Endodermal cell (in vitro differentiated cells): ENCODE measurements at regions not wholly inside any gene's neighbourhood (a gene's known extent, or its start where the extent isn't known, plus 50 kb on each side); places are given as distances from the start of the nearest gene placed in this dataset.
"Not testable (repeated sequence)": the region's sequence is repeated elsewhere in the genome, so short reads cannot be mapped to it uniquely, and the experiment has no call there.

Experiments
- DNase-seq: peaks from one replicate; pipeline ENCODE4 v3.0.0-alpha.2; 2017
- H3K27ac ChIP-seq: 2 replicates; pipeline ENCODE4 v1.5.1; 2013; ENCODE audit warnings: mild to moderate bottlenecking, low read depth, low read length, moderate library complexity
- H3K27me3 ChIP-seq: 2 replicates; pipeline ENCODE4 v1.6.1; 2013; ENCODE audit warnings: mild to moderate bottlenecking, low read length, moderate library complexity; ENCODE audit not compliant: insufficient read depth, control insufficient read depth, poor library complexity, severe bottlenecking
- H3K36me3 ChIP-seq: 2 replicates; pipeline ENCODE4 v1.7.0; 2013; ENCODE audit warnings: mild to moderate bottlenecking, low read length, moderate library complexity; ENCODE audit not compliant: control insufficient read depth, insufficient read depth
- H3K4me1 ChIP-seq: one replicate; pipeline ENCODE4 v1.7.0; 2013; ENCODE audit warnings: low read length; ENCODE audit not compliant: control insufficient read depth, insufficient read depth
- H3K4me3 ChIP-seq: 2 replicates; pipeline ENCODE4 v1.5.1; 2013; ENCODE audit warnings: mild to moderate bottlenecking, low read length, moderate library complexity
- H3K9ac ChIP-seq: 2 replicates; pipeline ENCODE4 v1.6.1; 2013; ENCODE audit warnings: mild to moderate bottlenecking, low read length, moderate library complexity; ENCODE audit not compliant: poor library complexity, severe bottlenecking; ENCODE audit errors: extremely low read depth
- H3K9me3 ChIP-seq: 2 replicates; pipeline ENCODE4 v1.6.1; 2013; ENCODE audit warnings: mild to moderate bottlenecking, low read length, moderate library complexity; ENCODE audit not compliant: control insufficient read depth
- H3K27ac Mint-ChIP-seq: 2 replicates; pipeline ENCODE4 v1.8.0; 2020; ENCODE audit warnings: mixed read lengths
- H3K27me3 Mint-ChIP-seq: 2 replicates; pipeline ENCODE4 v1.8.0; 2021; ENCODE audit warnings: mild to moderate bottlenecking, mixed read lengths; ENCODE audit not compliant: insufficient read depth
- H3K36me3 Mint-ChIP-seq: 2 replicates; pipeline ENCODE4 v1.8.0; 2020; ENCODE audit warnings: low read depth, mixed read lengths
- H3K4me1 Mint-ChIP-seq: 2 replicates; pipeline ENCODE4 v1.8.0; 2020; ENCODE audit warnings: mixed read lengths
- H3K4me3 Mint-ChIP-seq: 2 replicates; pipeline ENCODE4 v1.8.0; 2020; ENCODE audit warnings: mild to moderate bottlenecking, moderate library complexity, mixed read lengths
- H3K9me3 Mint-ChIP-seq: 2 replicates; pipeline ENCODE4 v1.8.0; 2020; ENCODE audit warnings: mild to moderate bottlenecking, mixed read lengths
- WGBS, 2 experiments: methylation state at CpG; one replicate each; pipeline versions ENCODE4 v1.1.5 to v1.1.7; 2013; ENCODE audit warnings: missing lambda C conversion rate in 2 of 2, mixed read lengths in 1 of 2; ENCODE audit not compliant: insufficient coverage in 1 of 2, insufficient read length in 1 of 2; 5-methylcytosine and 5-hydroxymethylcytosine counted together
- TF ChIP-seq, protein P1 (sequence below): fragments of 200-600 bp; sonication (generic); conservative IDR thresholded peaks from 2 replicates; pipeline ENCODE4 v1.5.0; 2021; ENCODE audit warnings: antibody characterized with exemption, mild to moderate bottlenecking

DNA sequence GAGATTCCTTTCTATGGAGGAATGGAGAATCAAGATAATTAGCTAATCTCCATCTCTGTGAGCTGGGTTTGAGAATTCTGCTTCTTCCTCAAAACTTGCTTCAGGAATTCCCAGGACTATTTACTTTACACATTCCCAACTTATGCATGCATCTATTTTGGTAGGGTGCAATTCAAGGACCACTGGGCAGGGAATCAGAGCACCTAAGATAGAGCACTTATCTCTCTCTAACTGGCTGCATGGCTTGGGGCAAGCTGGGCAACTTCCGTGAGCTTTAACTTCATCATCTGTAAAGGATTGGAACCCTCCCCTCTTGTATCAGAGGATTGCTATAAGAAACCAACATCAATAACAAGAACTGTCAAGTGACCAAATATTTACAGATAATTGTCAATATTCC lies 160.2 kb downstream of the PDCD6IP start:
- no peaks in the 10 kb centered on the region for H3K27me3 ChIP-seq
- no peak overlapping the region for H3K4me3 ChIP-seq
- peaks cover 4% of the 10 kb centered on the region for H3K4me1 Mint-ChIP-seq
- no peak overlapping the region for H3K27ac Mint-ChIP-seq
- H3K36me3 ChIP-seq = no peaks in the 10 kb centered on the region
- no peak overlapping the region for H3K27ac ChIP-seq
- H3K4me1 ChIP-seq = no peaks in the 10 kb centered on the region
- TF ChIP-seq, protein P1, sequence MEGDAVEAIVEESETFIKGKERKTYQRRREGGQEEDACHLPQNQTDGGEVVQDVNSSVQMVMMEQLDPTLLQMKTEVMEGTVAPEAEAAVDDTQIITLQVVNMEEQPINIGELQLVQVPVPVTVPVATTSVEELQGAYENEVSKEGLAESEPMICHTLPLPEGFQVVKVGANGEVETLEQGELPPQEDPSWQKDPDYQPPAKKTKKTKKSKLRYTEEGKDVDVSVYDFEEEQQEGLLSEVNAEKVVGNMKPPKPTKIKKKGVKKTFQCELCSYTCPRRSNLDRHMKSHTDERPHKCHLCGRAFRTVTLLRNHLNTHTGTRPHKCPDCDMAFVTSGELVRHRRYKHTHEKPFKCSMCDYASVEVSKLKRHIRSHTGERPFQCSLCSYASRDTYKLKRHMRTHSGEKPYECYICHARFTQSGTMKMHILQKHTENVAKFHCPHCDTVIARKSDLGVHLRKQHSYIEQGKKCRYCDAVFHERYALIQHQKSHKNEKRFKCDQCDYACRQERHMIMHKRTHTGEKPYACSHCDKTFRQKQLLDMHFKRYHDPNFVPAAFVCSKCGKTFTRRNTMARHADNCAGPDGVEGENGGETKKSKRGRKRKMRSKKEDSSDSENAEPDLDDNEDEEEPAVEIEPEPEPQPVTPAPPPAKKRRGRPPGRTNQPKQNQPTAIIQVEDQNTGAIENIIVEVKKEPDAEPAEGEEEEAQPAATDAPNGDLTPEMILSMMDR = no peak
- no peak overlapping the region for H3K4me3 Mint-ChIP-seq
- no peaks in the 10 kb centered on the region for H3K27me3 Mint-ChIP-seq
- H3K9me3 Mint-ChIP-seq = no peaks in the 10 kb centered on the region
- no peak for DNase-seq
- no peaks in the 10 kb centered on the region for H3K36me3 Mint-ChIP-seq
- H3K9ac ChIP-seq = no peak overlapping the region
- WGBS, 2 experiments = 93% methylated on average over 1 of the region's 1 CpG; no CpG with 5 or more reads in 1 of the 2 experiments
- no peaks in the 10 kb centered on the region for H3K9me3 ChIP-seq

DNA sequence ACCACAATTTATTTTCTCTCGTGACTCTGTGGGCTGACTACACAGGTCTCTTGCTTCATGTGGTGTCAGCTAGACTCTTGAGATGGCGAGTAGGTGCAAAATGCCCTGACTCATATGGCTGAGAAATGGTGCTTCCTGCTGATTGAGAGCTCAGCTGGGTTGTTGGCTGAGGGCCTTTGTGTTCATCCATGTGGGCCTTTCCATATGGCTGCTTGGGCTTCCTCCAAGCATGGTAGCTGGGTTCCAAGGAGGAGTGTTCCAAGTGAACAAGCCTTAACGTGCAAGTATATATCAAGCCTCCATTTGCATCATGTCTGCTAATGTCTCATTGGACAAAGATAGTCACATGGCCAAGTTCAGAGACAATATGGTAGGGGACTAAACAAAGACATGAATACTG lies 164.0 kb downstream of the PDCD6IP start:
- Histone ChIP-seq H3K9ac (no peak overlapping the region), H3K27ac (no peak overlapping the region), H3K4me3 (no peak overlapping the region), H3K9me3 (no peaks in the 10 kb centered on the region), H3K4me1 (no peaks in the 10 kb centered on the region), H3K27me3 (no peaks in the 10 kb centered on the region), H3K36me3 (no peaks in the 10 kb centered on the region)
- TF ChIP-seq, protein P1 = no peak
- Mint-ChIP-seq H3K27me3 (peaks cover 6% of the 10 kb centered on the region), H3K9me3 (no peaks in the 10 kb centered on the region), H3K27ac (no peak overlapping the region), H3K4me3 (no peak overlapping the region), H3K36me3 (no peaks in the 10 kb centered on the region), H3K4me1 (no peaks in the 10 kb centered on the region)
- WGBS, 2 experiments = 91 to 97% methylated on average over 3 of the region's 3 CpGs
- no peak for DNase-seq

DNA sequence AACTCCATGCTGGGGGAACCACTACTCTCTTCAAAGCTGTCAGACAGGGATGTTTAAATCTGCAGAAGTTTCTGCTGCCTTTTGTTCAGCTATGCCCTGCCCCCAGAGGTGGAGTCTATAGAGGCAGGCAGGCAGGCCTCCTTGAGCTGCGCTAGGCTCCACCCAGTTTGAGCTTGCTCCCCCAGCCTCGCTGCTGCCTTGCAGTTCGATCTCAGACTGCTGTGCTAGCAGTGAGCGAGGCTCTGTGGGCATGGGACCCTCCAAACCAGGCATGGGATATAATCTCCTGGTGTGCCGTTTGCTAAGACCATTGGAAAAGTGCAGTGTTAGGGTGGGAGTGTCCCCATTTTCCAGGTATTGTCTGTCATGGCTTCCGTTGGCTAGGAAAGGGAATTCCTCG lies 171.8 kb downstream of the PDCD6IP start:
- H3K27ac ChIP-seq, H3K36me3 ChIP-seq, H3K4me1 Mint-ChIP-seq, H3K9ac ChIP-seq, H3K36me3 Mint-ChIP-seq, H3K4me1 ChIP-seq, H3K4me3 Mint-ChIP-seq, H3K27ac Mint-ChIP-seq, H3K27me3 ChIP-seq, DNase-seq: not testable (repeated sequence)
- Histone ChIP-seq H3K4me3 (peak overlapping the region; percentile 17), H3K9me3 (peaks cover 14% of the 10 kb centered on the region)
- Mint-ChIP-seq H3K9me3 (peaks cover 45% of the 10 kb centered on the region), H3K27me3 (peaks cover 26% of the 10 kb centered on the region)
- 87 to 90% methylated on average over 4 to 7 of the region's 7 CpGs for WGBS, 2 experiments

DNA sequence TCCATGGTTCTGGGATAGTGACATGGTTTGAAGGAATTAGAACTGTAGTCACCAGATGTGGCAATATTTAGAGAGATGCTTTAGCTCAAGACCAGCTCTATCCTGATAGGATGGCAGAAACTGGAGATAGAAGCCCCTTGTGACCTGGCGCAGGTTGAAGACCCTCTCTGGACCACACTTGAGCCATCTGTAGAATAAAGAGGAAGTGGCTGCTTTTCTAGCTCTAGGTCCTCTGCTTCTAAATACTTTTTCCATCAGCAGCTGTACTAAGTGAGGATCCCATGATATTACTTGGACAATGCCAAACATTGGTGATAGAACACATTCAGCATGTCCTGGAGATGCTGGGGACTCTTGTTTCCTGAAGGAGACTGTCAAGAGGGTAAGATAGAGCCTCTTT lies 172.6 kb downstream of the PDCD6IP start:
- peaks cover 47% of the 10 kb centered on the region for H3K9me3 Mint-ChIP-seq
- peaks cover 28% of the 10 kb centered on the region for H3K27me3 Mint-ChIP-seq
- Histone ChIP-seq H3K27ac (no peak overlapping the region), H3K9me3 (peaks cover 14% of the 10 kb centered on the region), H3K36me3 (no peaks in the 10 kb centered on the region), H3K4me3 (peak overlapping the region; percentile 17), H3K4me1 (no peaks in the 10 kb centered on the region), H3K9ac (no peak overlapping the region), H3K27me3 (no peaks in the 10 kb centered on the region)
- TF ChIP-seq, protein P1 = no peak
- DNase-seq = no peak
- no peaks in the 10 kb centered on the region for H3K36me3 Mint-ChIP-seq
- H3K4me3 Mint-ChIP-seq = no peak overlapping the region
- 90 to 100% methylated on average over 1 of the region's 1 CpG for WGBS, 2 experiments
- no peak overlapping the region for H3K27ac Mint-ChIP-seq
- H3K4me1 Mint-ChIP-seq = no peaks in the 10 kb centered on the region
